22Rv1 (cell line): ENCODE measurements at regions not wholly inside any gene's neighbourhood (a gene's known extent, or its start where the extent isn't known, plus 50 kb on each side); places are given as distances from the start of the nearest gene placed in this dataset.

Experiments
- ZFX ChIP-seq: fragments of 450-650 bp; IDR thresholded peaks from 2 replicates; pipeline ENCODE4 v1.6.1; 2017; ENCODE audit warnings: antibody characterized with exemption, borderline replicate concordance
- TF ChIP-seq, protein P1 (sequence below): fragments of 450-650 bp; IDR thresholded peaks from 2 replicates; pipeline ENCODE4 v1.5.1; 2017; ENCODE audit warnings: mild to moderate bottlenecking

DNA sequence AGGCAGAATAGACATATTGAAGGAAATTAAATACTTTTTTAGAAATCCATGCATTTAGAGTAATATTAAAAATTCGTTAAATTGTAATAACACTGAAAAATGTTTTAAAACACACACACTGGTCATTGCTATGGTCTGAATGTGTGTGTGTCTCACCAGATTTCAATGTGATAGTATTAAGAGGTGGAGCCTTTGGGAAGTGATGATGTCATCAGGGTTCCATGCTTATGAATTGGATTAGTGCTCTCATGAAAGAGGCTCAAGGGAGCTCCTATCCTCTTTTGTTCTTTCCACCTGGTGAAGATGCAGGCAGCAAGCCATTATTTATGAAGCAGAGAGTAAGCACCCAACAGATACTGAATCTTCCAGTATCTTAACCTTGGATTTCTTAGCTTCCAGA, 441.8 kb downstream of the CDH2 start:
- TF ChIP-seq, protein P1, sequence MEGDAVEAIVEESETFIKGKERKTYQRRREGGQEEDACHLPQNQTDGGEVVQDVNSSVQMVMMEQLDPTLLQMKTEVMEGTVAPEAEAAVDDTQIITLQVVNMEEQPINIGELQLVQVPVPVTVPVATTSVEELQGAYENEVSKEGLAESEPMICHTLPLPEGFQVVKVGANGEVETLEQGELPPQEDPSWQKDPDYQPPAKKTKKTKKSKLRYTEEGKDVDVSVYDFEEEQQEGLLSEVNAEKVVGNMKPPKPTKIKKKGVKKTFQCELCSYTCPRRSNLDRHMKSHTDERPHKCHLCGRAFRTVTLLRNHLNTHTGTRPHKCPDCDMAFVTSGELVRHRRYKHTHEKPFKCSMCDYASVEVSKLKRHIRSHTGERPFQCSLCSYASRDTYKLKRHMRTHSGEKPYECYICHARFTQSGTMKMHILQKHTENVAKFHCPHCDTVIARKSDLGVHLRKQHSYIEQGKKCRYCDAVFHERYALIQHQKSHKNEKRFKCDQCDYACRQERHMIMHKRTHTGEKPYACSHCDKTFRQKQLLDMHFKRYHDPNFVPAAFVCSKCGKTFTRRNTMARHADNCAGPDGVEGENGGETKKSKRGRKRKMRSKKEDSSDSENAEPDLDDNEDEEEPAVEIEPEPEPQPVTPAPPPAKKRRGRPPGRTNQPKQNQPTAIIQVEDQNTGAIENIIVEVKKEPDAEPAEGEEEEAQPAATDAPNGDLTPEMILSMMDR, result no peak
- TF ChIP-seq ZFX, result no peak
